H1 (cell line): ENCODE measurements at regions not wholly inside any gene's neighbourhood (a gene's known extent, or its start where the extent isn't known, plus 50 kb on each side); places are given as distances from the start of the nearest gene placed in this dataset.

Source experiments
- CTCF ChIA-PET: fragments of 300-600 bp; sonication (Branson Sonifier 250); formaldehyde crosslinking; loops from one replicate; lab custom pipeline; 2021; ENCODE audit not compliant: partially characterized antibody; lab: Charles Lee
- POLR2A ChIA-PET: fragments of 300-600 bp; sonication (Branson Sonifier 250); formaldehyde crosslinking; loops from one replicate; lab custom pipeline; 2021; ENCODE audit warnings: inconsistent platforms; ENCODE audit not compliant: partially characterized antibody; lab: Charles Lee
- DNase-seq, 2 experiments: peaks; one replicate each; pipeline versions ENCODE4 v3.0.0 to v3.0.0-alpha.2; 2010 to 2022; ENCODE audit warnings: low spot score in 2 of 2, low read depth in 1 of 2, mixed read lengths in 1 of 2
- FAIRE-seq: peaks from 2 replicates; lab custom pipeline; 2011; peaks lifted over from hg19 to GRCh38; lab: Jason Lieb, UNC
- H2AFZ ChIP-seq: 2 replicates; pipeline ENCODE4 v1.8.1; 2012; ENCODE audit warnings: low read length, inconsistent platforms
- H2AK5ac ChIP-seq: 2 replicates; pipeline ENCODE4 v1.6.1; 2013; ENCODE audit warnings: low read depth, low read length
- H2BK120ac ChIP-seq: replicated peaks from 2 replicates; pipeline ENCODE3; 2013; ENCODE audit warnings: low read depth, low read length, inconsistent platforms
- H2BK12ac ChIP-seq: 2 replicates; pipeline ENCODE4 v1.6.1; 2013; ENCODE audit warnings: low read depth, low read length
- H2BK15ac ChIP-seq: 2 replicates; pipeline ENCODE4 v1.6.1; 2013; ENCODE audit warnings: low read length
- H2BK20ac ChIP-seq: 2 replicates; pipeline ENCODE4 v1.6.1; 2013; ENCODE audit warnings: low read length
- H2BK5ac ChIP-seq: 2 replicates; pipeline ENCODE4 v1.6.1; 2013; ENCODE audit warnings: low read depth, low read length
- H3K14ac ChIP-seq: 2 replicates; pipeline ENCODE4 v1.6.1; 2013; ENCODE audit warnings: inconsistent platforms; ENCODE audit not compliant: insufficient read length
- H3K18ac ChIP-seq: 2 replicates; pipeline ENCODE4 v1.6.1; 2013; ENCODE audit warnings: low read length; ENCODE audit errors: extremely low read depth
- H3K23ac ChIP-seq: 2 replicates; pipeline ENCODE4 v1.6.1; 2013; ENCODE audit warnings: inconsistent platforms; ENCODE audit not compliant: insufficient read length
- H3K23me2 ChIP-seq: 2 replicates; pipeline ENCODE4 v1.6.1; 2013; ENCODE audit warnings: low read depth, low read length
- H3K27ac ChIP-seq: 2 replicates; pipeline ENCODE4 v1.6.1; 2011; ENCODE audit warnings: low read depth, low read length, inconsistent platforms
- H3K27me3 ChIP-seq, 4 experiments: replicated peaks in 1 of 4; 1 replicate in 1 of 4; 2 replicates in 3 of 4; pipeline versions ENCODE4 v1.6.1 to v1.8.1; 2011 to 2013; ENCODE audit warnings: low read length in 3 of 4, mild to moderate bottlenecking in 3 of 4, inconsistent platforms in 2 of 4, mixed read lengths in 2 of 4, moderate library complexity in 1 of 4; ENCODE audit not compliant: control insufficient read depth in 3 of 4, insufficient read depth in 3 of 4; ENCODE audit errors: extremely low read depth in 1 of 4
- H3K36me3 ChIP-seq, 4 experiments: 2 replicates each; pipeline versions ENCODE4 v1.6.1 to v1.8.1; 2011 to 2013; ENCODE audit warnings: mild to moderate bottlenecking in 4 of 4, low read length in 3 of 4, moderate library complexity in 2 of 4, control low read depth in 1 of 4, inconsistent platforms in 1 of 4; ENCODE audit not compliant: insufficient read depth in 4 of 4, control insufficient read depth in 2 of 4
- H3K4ac ChIP-seq: replicated peaks from 2 replicates; pipeline ENCODE3; 2013; ENCODE audit warnings: low read length, low read depth, mixed read lengths, inconsistent platforms; ENCODE audit not compliant: insufficient read length
- H3K4me1 ChIP-seq, 4 experiments: replicated peaks in 1 of 4; 1 replicate in 1 of 4; 2 replicates in 3 of 4; pipeline versions ENCODE4 v1.6.1 to v1.8.1; 2011 to 2013; ENCODE audit warnings: low read length in 3 of 4, inconsistent platforms in 2 of 4, mixed read lengths in 1 of 4; ENCODE audit not compliant: insufficient read depth in 4 of 4, control insufficient read depth in 3 of 4
- H3K4me2 ChIP-seq, 2 experiments: 2 replicates each; pipeline versions ENCODE4 v1.6.1 to v1.8.1; 2011 to 2013; ENCODE audit warnings: low read depth in 2 of 2, low read length in 2 of 2, control low read depth in 1 of 2, inconsistent platforms in 1 of 2, mild to moderate bottlenecking in 1 of 2; ENCODE audit not compliant: insufficient read depth in 1 of 2
- H3K4me3 ChIP-seq, 4 experiments: fragments of 200-600, 300-600 bp in 1 of 4; sonication (generic), shearing (Covaris generic), sonication (Bioruptor Twin) in 1 of 4; 2 replicates each; pipeline versions ENCODE4 v1.5.1 to v1.8.1; 2011 to 2016; ENCODE audit warnings: low read length in 4 of 4, low read depth in 3 of 4, control low read depth in 2 of 4, inconsistent platforms in 2 of 4, mild to moderate bottlenecking in 2 of 4, mixed read lengths in 1 of 4, moderate library complexity in 1 of 4; ENCODE audit not compliant: insufficient read depth in 2 of 4; ENCODE audit errors: extremely low read depth in 1 of 4
- H3K56ac ChIP-seq: replicated peaks from 2 replicates; pipeline ENCODE3; 2013; ENCODE audit warnings: low read depth, mild to moderate bottlenecking, mixed read lengths, low read length, inconsistent platforms; ENCODE audit not compliant: insufficient read length
- H3K79me1 ChIP-seq: 2 replicates; pipeline ENCODE4 v1.6.1; 2013; ENCODE audit warnings: low read depth, low read length, control low read depth
- H3K79me2 ChIP-seq, 2 experiments: 2 replicates each; pipeline versions ENCODE4 v1.6.1 to v1.8.1; 2012 to 2013; ENCODE audit warnings: low read length in 2 of 2, mild to moderate bottlenecking in 2 of 2, inconsistent platforms in 1 of 2; ENCODE audit not compliant: insufficient read depth in 2 of 2, control insufficient read depth in 1 of 2
- H3K9ac ChIP-seq, 4 experiments: replicated peaks in 1 of 4; 1 replicate in 1 of 4; 2 replicates in 3 of 4; pipeline versions ENCODE4 v1.6.1 to v1.8.1; 2011 to 2013; ENCODE audit warnings: low read depth in 3 of 4, low read length in 3 of 4, control low read depth in 2 of 4, mild to moderate bottlenecking in 2 of 4, moderate library complexity in 2 of 4, inconsistent platforms in 1 of 4; ENCODE audit errors: extremely low read depth in 1 of 4
- H3K9me3 ChIP-seq, 2 experiments: 2 replicates each; pipeline versions ENCODE4 v1.6.1 to v1.8.1; 2012 to 2013; ENCODE audit warnings: mild to moderate bottlenecking in 2 of 2, moderate library complexity in 2 of 2, control low read depth in 1 of 2, inconsistent platforms in 1 of 2, low read depth in 1 of 2, low read length in 1 of 2, mixed read lengths in 1 of 2; ENCODE audit not compliant: insufficient read depth in 2 of 2
- H4K20me1 ChIP-seq, 2 experiments: replicated peaks in 1 of 2; 2 replicates each; pipeline versions ENCODE3 to v1.8.1; 2011 to 2013; ENCODE audit warnings: inconsistent platforms in 2 of 2, low read length in 2 of 2, mild to moderate bottlenecking in 1 of 2; ENCODE audit not compliant: insufficient read depth in 2 of 2, control insufficient read depth in 1 of 2
- H4K5ac ChIP-seq: 2 replicates; pipeline ENCODE4 v1.6.1; 2013; ENCODE audit warnings: low read length, low read depth, mixed read lengths, inconsistent platforms; ENCODE audit not compliant: insufficient read length
- H4K8ac ChIP-seq: 2 replicates; pipeline ENCODE4 v1.8.0; 2013; ENCODE audit warnings: mild to moderate bottlenecking, moderate library complexity, low read length, inconsistent platforms; ENCODE audit not compliant: insufficient read depth; ENCODE audit errors: extremely low read depth
- H4K91ac ChIP-seq: replicated peaks from 2 replicates; pipeline ENCODE3; 2013; ENCODE audit warnings: low read length, mixed read lengths, inconsistent platforms; ENCODE audit not compliant: insufficient read length
- CREB1 ChIP-seq: IDR thresholded peaks from 2 replicates; pipeline ENCODE4 v1.6.1; 2012; ENCODE audit warnings: inconsistent platforms
- EGR1 ChIP-seq: IDR thresholded peaks from 2 replicates; pipeline ENCODE4 v1.6.1; 2011; ENCODE audit warnings: low read depth, low read length, borderline replicate concordance
- GTF2F1 ChIP-seq: IDR thresholded peaks from 2 replicates; pipeline ENCODE4 v1.6.1; 2012; ENCODE audit warnings: low read depth, low read length, improper control_type of control experiment, borderline replicate concordance
- KDM1A ChIP-seq: fragments of 200-600, 300-600 bp; sonication (generic); IDR thresholded peaks from 2 replicates; pipeline ENCODE4 v1.7.1; 2016; ENCODE audit warnings: mild to moderate bottlenecking, low read length, borderline replicate concordance
- WGBS, 2 experiments: shearing (Covaris generic) in 1 of 2; methylation state at CpG; one replicate each; pipeline versions ENCODE4 v1.1.6 to v1.1.7; 2013 to 2015; ENCODE audit warnings: low lambda C conversion rate in 2 of 2, mixed read lengths in 2 of 2, inconsistent platforms in 1 of 2, low coverage in 1 of 2, missing lambda C conversion rate in 1 of 2; ENCODE audit not compliant: insufficient replicate concordance in 2 of 2, insufficient coverage in 1 of 2, insufficient read length in 1 of 2; ENCODE audit errors: extremely low coverage in 1 of 2, missing lambda C conversion rate in 1 of 2; 5-methylcytosine and 5-hydroxymethylcytosine counted together

DNA sequence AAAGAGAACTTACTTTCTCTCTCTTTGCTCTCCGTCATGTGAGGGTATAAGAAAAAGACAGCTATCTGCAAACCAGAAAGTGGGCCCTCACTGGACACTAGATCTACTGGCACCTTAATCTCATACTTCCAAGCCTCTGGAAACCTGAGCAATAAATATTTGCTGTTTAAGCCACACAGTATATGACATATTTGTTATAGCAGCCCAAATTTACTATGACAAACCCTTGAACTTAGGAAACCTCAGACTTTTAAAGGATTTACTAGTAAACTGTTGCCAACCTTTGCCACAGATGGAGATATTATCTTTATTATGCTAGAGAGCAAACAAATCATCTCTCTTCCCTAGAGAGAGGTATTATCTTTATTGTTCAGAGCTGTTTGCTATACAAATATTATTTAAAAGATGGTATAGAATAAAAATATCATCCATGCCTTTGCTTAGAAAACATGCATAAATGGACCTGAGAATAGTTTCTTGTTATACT, 1446.1 kb downstream of the SLITRK1 start:
- Histone ChIP-seq H3K9me3 (peaks cover 9 to 13% of the 10 kb centered on the region in 2 experiments), H3K79me2 (no peaks in the 10 kb centered on the region), H2BK120ac (no peak overlapping the region), H3K9ac (no peak overlapping the region), H4K91ac (no peak overlapping the region), H3K23ac (no peak overlapping the region), H4K5ac (no peak overlapping the region), H3K4me1 (no peaks in the 10 kb centered on the region), H2AK5ac (no peak overlapping the region), H3K23me2 (no peaks in the 10 kb centered on the region), H3K4me2 (no peak overlapping the region), H2BK20ac (no peak overlapping the region), H2BK5ac (no peak overlapping the region), H4K20me1 (no peaks in the 10 kb centered on the region), H3K4ac (no peak overlapping the region), H3K27me3 (no peaks in the 10 kb centered on the region), H3K36me3 (no peaks in the 10 kb centered on the region; a peak in 1 of 8 replicates), H2BK12ac (no peak overlapping the region), H2AFZ (no peak overlapping the region), H2BK15ac (no peak overlapping the region), H3K14ac (no peak overlapping the region), H3K27ac (no peak overlapping the region), H3K79me1 (no peaks in the 10 kb centered on the region), H3K56ac (no peak overlapping the region), H3K4me3 (no peak overlapping the region), H4K8ac (no peak overlapping the region), H3K18ac (no peak overlapping the region)
- ChIA-PET POLR2A (no interaction called here), CTCF (interaction anchor here (0.6 kb wide), 1 partner anchor 79 kb away, joined by 3 read pairs; no protein-coding TSS in a partner anchor)
- no peak for DNase-seq
- FAIRE-seq, result no peak
- WGBS, 2 experiments, result 92% methylated on average over 1 of the region's 1 CpG; no CpG with 5 or more reads in 1 of the 2 experiments
- no peak for TF ChIP-seq GTF2F1
- TF ChIP-seq CREB1, result no peak
- TF ChIP-seq KDM1A, result no peak
- no peak for TF ChIP-seq EGR1
